GM21619 (cell line): ENCODE measurements at regions not wholly inside any gene's neighbourhood (a gene's known extent, or its start where the extent isn't known, plus 50 kb on each side); places are given as distances from the start of the nearest gene placed in this dataset.
A peak's percentile ranks its signal among the peaks of the same experiment; 100 is the strongest.
"Not testable (repeated sequence)": the region's sequence is repeated elsewhere in the genome, so short reads cannot be mapped to it uniquely, and the experiment has no call there.

Experiments used
- ATAC-seq: cut with Tn5 transposase; IDR thresholded peaks from one replicate; pipeline ENCODE4 v1.9.1; 2021; ENCODE audit not compliant: unreplicated experiment

DNA sequence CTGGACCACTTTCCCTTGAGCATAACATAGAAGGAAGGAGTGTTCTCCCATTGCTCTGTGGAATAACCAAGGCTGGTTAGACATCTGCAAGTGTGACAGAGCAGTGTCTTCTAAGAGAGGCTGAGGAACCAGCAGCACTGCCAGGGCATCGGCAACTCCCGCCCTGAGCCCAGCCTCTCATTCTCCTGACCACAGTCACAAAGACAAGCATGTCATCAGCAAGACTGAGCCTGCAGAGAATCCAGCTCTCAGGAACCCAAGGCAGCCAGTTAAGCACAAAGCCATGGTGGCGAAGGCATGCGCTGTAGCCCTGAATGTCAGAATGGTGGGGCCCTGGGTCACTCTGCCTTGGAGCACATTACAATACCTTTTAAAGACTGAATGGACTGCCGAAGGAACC lies 253.9 kb downstream of the AGTPBP1 start:
- no peak for ATAC-seq

DNA sequence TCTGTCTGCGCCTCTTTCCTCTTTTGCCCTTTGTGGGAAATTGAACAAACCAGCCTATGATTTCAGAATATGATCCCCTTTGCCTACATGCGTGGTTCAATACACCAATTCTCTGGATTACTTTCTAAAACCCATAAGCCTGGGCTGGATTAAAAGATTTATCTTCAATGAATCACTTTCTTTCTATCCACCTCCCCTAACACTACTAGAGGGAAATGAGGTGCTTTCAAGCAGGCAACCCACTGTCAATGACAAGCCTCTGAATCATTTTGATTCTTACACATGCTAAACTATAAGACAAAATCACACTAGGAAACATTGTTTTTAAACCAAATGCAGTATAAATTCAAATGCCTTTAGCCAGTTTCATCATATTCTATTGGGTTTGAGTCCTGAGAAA lies 257.5 kb downstream of the AGTPBP1 start:
- no peak for ATAC-seq

DNA sequence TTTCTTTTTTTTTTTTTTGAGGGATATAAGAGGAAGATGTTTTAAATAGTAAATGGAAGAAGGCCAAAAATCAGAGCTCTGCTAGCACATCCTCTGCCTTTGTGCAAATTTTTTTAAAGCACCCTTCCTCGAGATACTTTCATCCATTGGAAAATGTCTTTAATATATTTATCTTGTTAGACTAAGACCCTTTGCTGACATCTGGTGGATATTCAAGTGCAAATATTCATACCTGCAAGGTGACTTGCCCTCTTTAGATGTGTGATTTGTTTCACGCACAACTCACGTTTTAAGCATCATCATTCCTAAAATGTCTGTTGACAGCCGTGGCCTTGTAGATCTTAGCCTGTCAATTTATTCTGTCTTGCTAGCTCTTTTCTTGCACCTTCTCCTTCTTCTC lies 258.5 kb downstream of the AGTPBP1 start:
- ATAC-seq = no peak

DNA sequence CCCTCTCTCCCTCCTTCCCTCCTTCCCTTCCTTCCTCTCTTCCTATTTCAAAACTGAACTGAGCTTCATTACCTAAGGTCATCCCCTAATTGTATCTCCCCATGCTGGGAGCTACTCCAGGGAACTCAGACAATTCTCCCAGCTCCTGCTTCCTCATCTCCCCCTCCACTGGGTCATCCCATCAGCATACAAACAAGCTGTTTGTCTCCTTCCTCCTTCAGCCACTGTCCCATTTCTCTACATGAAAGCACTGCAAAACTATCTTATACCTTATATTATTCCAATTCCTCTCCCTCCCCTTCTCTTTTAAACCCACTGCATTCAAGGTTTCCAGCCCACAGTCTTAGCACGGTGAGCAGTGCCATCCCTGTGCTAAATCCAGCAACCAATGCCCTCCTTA lies 262.4 kb downstream of the AGTPBP1 start:
- ATAC-seq = no peak

DNA sequence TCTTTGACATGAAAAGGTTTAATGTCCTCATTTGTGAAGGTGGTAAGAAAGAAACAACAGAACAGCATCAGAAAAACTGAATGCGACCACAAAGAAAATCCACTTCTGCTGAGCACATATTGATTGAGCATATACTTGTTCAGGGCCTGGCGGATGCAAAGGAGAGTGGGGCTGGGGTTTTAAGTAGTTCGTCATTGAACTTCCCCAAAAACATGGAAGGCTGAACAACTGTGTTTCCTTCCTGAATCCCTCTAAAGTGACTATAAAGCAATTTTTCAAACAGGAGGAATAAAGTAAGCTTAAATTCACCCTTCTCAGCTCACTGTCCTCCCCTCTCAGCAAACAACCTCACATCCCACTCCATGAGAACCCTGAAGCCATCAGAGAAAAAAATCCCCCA lies 262.9 kb downstream of the AGTPBP1 start:
- ATAC-seq = no peak

DNA sequence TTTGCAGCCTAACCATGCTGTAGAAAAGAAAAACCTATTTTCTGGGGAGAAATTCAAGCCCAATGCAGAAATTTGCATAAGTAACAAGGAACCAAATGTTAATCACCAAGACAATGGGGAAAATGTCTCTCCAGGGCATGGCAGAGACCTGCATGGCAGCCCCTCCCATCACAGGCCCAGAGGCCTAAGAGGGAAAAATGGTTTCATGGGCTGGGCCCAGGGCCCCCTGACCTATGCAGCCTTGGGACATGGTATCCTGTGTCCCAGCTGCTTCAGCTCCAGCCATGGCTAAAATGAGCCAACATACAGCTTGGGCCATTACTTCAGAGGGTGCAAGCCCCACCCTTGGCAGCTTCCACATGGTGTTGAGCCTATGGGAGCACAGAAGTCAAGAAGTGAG lies 266.9 kb downstream of the AGTPBP1 start:
- not testable (repeated sequence) for ATAC-seq

DNA sequence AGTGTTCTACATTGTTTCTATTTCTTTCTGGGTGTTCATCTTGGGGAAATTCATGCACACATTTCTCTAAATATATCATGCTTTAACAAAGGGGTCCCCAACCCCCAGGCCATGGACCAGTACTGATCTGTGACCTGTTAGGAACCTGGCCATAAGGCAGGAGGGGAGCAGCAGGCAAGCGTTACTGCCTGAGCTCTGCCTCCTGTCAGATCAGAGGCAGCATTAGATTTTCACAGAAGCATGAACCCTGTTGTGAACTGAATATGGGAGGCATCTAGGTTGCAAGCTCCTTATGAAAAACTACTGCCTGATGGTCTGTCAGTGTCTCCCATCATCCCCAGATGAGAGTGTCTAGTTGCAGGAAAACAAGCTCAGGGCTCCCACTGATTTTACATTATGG lies 270.0 kb downstream of the AGTPBP1 start:
- ATAC-seq = no peak

DNA sequence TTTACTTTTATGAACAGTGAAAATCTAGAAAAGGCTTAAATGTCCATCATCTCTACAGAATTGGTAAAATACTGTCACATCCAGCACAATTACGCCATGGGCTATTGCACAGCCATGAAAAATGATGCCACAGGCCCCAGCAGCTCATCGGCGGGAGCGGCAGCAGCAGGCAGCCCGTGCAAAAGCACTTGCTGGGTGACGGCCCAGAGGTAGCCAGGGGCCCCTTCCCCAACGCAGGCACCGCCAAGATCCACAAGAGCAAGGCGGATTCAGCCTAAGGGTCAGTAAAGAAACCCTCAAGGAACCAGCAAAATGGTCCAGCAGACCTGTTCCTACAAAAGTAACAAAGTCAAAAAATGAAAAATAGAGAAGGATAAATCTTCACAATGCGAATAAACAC lies 272.7 kb downstream of the AGTPBP1 start:
- ATAC-seq = no peak

DNA sequence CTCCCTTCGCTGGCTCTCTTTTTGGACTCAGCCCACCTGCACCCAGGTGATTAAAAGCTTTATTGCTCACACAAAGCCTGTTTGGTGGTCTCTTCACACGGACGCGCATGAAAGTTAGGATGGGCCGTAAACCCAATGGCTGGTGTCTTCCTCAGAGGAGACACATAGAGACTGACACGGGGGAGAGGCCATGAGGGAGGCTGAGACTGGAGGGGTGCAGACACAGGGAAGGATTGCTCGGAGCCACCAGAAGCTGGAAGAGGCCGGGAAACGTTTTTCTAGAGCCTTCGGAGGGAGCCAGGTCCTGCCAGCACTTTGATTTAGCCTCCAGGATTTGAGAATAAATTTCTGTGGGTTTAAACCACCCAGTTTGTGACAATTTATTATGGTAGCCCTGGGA lies 274.9 kb downstream of the AGTPBP1 start:
- no peak for ATAC-seq

DNA sequence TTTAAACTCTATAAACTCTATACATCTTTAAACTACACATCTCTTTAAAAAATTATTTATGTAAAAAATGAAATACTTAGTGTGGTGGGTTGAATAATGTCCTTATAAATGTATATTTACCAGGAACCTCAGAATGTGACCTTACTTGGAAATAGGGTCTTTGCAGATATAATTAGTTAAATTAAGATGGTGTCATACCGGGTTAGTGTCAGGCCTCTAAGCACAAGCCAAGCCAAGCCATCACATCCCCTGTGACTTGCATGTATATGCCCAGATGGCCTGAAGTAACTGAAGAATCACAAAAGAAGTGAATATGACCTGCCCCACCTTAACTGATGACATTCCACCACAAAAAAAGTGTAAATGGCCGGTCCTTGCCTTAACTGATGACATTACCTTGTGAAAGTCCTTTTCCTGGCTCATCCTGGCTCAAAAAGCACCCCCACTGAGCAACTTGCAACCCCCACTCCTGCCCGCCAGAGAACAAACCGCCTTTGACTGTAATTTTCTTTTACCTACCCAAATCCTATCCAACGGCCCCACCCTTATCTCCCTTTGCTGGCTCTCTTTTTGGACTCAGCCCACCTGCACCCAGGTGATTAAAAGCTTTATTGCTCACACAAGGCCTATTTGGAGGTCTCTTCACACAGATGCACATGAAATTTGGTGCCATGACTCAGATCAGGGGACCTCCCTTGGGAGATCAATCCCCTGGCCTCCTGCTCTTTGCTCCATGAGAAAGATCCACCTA lies 283.5 kb downstream of the AGTPBP1 start:
- not testable (repeated sequence) for ATAC-seq

DNA sequence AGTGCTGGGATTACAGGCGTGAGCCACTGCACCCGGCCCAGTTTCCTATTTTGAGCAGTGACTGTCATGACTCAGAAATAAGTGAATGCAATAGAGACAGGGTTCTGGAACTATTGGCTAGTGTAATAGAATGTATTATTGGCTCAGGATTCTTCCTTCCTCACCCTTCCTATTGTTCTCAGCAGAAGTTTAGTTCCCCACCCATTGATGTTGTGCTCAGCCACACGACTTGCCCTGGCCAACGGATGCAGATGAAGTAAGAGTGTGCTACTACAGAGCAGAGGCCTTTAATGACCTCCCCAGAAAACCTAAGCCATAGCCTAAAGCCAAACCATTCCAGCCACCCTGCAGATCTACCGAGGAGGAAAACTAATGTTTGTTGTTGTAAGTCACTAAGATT lies 287.9 kb downstream of the AGTPBP1 start:
- ATAC-seq = no peak

DNA sequence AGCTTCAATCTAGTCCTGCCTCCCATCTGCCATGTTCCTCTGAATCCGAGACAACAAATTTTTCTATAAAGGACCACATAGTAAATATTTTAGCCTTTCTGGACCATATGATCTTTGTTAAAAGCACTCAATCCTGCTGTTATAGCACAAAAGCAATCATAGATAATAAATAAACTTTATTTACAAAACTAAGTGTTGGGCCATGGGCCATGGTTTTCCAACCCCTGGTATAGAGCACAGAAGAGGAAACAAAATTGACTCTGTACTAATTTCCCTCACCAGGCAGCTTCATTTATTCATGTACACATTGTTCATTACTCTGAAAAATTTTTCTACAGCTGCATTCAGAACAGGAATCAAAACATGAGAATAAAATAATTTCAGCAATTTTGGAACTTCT lies 288.9 kb downstream of the AGTPBP1 start:
- no peak for ATAC-seq

DNA sequence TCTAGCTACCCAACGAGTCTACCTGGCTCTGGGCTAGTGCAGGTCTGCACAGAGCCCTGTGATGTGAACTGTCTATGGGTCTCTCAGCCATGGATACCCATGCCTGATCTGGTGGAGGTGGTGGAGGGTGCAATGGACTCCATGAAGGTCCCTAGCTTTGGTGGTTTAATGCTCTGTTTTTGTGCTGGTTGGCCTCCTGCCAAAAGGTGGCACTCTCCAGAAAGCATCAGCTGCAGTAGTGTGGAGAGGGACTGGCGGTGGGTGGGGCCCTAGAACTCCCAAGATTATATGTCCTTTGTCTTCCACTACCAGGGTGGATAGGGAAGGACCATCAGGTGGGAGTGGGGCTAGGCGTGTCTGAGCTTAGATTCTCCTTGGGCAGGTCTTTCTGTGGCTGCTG lies 290.1 kb downstream of the AGTPBP1 start:
- ATAC-seq = no peak

DNA sequence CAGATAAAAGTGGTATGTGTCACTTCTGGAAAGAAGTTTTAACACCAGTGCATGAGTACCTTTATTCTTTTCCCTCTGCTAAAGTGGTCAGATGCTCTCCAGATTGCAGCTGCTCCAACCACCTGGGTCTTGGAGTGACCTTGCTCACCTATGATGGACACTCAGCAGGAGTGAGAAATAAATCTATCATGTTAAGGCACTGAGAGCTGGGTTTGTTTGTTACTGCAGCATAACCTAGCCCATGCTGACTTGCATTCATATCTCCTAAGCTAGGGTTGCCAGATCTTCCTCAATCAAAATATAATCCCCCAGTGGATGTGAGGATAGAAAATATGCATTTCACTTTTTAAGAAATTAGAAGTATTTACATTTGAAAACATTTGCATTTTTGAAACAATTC lies 295.9 kb downstream of the AGTPBP1 start:
- ATAC-seq = no peak

DNA sequence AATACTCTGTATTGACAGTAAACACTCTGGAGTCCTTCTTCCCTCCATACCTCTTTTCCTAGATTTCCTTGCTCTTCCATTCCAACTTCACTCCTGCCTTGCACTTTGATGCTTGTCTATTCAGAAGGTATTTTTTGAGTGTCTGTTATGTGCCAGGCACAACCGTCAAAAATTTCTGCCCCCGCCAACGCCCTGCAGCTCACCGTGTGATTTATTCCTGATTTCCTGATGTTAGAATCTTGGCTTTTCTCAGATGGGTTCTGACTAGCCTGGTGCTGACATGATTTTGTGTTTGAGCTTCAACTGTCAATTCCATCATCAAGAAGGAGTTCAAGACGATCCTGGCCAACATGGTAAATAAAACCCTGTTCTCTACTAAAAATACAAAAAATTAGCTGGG lies 297.5 kb downstream of the AGTPBP1 start:
- no peak for ATAC-seq

DNA sequence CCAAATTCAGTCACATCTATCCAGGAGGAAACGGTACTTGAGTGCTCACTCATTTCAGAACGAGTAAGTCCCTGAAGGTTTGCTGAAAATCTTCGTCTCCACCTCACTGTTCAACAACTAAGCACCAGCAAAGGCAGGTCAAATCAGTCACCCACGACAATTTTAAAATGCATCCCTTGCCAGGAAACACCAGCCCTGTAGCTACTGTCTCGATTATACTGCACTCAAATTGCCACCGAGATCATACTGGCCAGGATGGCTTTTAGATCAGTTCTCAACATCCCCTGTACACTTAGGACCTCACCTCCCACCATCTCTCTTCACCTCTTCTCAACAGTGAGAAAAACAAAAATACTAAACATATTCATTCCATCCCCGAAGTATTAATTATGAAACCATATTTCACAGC lies 298.6 kb downstream of the AGTPBP1 start:
- peak; percentile 75 for ATAC-seq

DNA sequence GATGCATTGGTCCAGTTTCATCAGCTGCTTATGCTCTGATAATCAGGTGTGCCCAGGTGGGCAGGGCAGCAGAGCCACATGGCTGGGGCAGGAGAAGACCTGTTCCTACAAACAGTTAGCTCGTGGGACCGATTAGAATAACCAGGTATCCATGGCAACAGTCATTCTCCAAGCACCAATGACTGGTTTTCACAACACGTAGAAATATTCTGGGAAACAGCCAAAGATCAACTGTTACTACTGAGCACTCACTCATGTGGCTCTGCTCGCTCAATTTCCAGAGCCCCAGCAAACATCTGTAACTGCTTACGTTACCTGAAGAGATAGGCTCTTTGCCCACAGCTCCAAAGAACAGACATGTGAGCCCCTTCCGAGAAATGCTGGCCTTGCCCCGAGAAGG lies 302.0 kb downstream of the AGTPBP1 start:
- ATAC-seq = no peak

DNA sequence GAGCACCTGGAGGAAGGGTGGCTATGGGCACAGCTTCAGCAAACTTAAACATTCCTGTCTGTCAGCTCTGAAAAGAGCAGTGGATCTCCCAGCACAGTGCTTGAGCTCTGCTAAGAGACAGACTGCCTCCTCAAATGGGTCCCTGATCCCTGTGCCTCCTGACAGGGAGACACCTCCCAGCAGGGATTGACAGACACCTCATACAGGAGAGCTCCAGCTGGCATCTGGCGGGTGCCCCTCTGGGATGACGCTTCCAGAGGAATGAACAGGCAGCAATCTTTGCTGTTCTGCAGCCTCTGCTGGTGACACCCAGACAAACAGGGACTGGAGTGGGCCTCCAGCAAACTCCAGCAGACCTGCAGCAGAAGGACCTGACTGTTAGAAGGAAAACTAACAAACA lies 307.8 kb downstream of the AGTPBP1 start:
- not testable (repeated sequence) for ATAC-seq

DNA sequence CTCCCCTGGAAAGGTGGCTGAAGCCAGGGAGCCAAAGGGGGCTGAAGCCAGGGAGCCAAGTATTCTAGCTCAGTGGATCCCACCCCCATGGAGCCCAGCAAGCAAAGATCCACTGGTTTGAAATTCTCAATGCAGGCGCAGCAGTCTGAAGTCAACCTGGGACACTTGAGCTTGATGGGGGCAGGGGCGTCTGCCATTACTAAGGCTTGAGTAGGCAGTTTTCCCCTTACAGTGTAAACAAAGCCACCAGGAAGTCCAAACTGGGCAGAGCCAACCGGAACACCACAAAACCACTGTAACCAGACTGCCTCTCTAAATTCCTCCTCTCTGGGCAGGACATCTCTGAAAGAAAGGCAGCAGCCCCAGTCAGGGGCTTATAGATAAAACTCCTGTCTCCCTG lies 308.2 kb downstream of the AGTPBP1 start:
- not testable (repeated sequence) for ATAC-seq

DNA sequence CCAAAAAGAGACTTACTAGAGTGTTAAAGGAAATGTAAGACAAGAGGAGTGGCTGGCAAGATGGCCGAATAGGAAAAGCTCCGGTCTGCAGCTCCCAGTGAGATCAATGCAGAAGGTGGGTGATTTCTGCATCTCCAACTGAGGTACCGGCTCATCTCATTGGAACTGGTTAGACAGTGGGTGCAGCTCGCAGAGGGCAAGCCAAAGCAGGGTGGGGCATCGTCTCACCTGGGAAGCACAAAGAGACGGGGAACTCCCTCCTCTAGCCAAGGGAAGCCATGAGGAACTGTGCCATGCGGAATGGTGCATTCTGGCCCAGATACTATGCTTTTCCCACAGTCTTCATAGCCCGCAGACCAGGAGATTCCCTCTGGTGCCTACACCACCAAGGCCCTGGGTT lies 308.7 kb downstream of the AGTPBP1 start:
- no peak for ATAC-seq

DNA sequence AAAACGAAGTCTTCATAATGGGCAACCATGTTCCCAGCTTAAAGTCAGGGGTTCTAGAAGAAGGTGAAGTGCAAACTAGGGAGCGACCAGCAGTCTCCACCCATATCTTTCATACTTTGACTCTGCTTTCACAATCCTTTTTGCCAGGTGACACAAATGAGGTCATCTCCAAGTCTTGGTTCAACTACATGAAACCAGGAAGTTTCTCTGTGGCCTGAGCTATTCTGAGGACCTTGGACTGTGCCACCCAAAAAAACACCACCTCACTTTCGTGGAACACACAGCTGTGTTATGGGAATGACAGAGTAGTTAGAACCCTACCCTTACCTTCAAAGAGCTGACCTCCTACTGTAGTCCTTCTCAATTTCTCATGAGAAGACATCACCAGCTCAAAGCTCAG lies 309.2 kb downstream of the AGTPBP1 start:
- ATAC-seq = no peak

DNA sequence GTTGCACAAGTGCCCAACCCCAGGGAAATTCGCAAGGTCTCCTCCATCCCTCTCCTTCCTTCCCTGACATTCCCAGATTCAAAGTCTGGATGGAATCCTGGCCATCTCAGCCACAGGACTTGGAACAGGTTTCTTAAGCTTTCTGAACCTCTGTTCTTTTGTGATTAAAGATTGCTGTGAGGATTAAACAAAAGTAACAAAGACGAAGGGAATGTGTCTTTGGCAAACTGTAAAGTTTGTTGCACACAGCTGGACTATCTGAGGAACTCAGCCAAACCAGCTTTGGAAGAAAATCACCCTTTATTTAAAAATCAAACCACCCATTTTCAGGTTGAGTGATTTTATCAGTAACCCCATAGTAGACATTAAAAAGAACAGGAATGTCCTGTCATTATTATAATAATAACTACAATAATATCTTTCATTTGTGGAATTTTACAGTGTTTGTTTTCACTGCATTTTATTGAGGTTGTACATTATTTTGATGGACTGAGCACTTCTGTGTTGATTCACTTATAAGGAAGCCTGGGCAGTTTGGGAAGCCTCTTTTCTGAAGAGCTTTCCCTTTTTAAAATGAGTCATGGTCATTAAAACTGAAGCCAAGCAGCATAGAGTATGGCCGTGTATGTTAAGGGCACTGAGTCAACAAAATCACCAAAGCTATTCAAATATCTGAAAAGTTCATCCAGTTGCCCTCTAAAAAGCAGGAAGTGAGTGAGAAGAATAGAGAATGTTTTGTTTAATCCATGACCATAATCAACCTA lies 310.2 kb downstream of the AGTPBP1 start:
- no peak for ATAC-seq
